ENCODE measurements at regions not wholly inside any gene's neighbourhood (a gene's known extent, or its start where the extent isn't known, plus 50 kb on each side); places are given as distances from the start of the nearest gene placed in this dataset.

DNA sequence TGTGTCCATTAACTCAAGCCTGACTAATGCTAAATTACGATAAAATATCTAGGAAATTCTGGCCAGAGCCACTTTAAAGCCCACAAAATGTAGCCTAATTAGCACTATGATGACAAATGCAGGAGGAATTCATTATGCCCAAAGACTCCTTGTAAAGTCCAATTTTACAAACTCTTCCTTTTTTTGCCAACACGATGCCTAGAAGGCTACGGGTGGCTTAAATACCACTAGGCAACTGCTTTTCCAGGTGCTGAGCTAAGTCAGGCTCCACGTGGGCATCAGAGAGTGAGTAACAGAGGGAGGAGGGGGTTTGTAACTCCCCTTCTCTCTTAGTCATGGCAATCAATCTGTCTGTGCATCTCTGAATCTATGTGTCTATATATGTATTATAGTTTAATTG lies 172.4 kb upstream of the NTF3 start:
- TF ChIP-seq, protein P1, sequence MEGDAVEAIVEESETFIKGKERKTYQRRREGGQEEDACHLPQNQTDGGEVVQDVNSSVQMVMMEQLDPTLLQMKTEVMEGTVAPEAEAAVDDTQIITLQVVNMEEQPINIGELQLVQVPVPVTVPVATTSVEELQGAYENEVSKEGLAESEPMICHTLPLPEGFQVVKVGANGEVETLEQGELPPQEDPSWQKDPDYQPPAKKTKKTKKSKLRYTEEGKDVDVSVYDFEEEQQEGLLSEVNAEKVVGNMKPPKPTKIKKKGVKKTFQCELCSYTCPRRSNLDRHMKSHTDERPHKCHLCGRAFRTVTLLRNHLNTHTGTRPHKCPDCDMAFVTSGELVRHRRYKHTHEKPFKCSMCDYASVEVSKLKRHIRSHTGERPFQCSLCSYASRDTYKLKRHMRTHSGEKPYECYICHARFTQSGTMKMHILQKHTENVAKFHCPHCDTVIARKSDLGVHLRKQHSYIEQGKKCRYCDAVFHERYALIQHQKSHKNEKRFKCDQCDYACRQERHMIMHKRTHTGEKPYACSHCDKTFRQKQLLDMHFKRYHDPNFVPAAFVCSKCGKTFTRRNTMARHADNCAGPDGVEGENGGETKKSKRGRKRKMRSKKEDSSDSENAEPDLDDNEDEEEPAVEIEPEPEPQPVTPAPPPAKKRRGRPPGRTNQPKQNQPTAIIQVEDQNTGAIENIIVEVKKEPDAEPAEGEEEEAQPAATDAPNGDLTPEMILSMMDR (IDR thresholded peaks at IDR 0.05), result no peak
- TF ChIP-seq POLR2A (IDR thresholded peaks at IDR 0.05), result no peak

Measured in adrenal gland (tissue), 5 donors.